ENCODE measurements at regions not wholly inside any gene's neighbourhood (a gene's known extent, or its start where the extent isn't known, plus 50 kb on each side); places are given as distances from the start of the nearest gene placed in this dataset.
A peak's percentile ranks its signal among the peaks of the same experiment; 100 is the strongest.
"Not testable (repeated sequence)": the region's sequence is repeated elsewhere in the genome, so short reads cannot be mapped to it uniquely, and the experiment has no call there.

GRCh38 chr4:26017531-26017930, 103.5 kb downstream of the SMIM20 start:
- Mint-ChIP-seq H3K9me3 (ENCODE audit: unreplicated experiment) (no peaks in the 10 kb centered on the region), H3K27ac (ENCODE audit: unreplicated experiment) (no peak overlapping the region), H3K4me1 (ENCODE audit: unreplicated experiment) (no peaks in the 10 kb centered on the region), H3K27me3 (ENCODE audit: unreplicated experiment) (peaks cover 8% of the 10 kb centered on the region), H3K4me3 (ENCODE audit: unreplicated experiment) (no peak overlapping the region), H3K36me3 (ENCODE audit: low read depth, unreplicated experiment) (no peaks in the 10 kb centered on the region)
- no peak for TF ChIP-seq CTCF (IDR thresholded peaks at IDR 0.05; ENCODE audit: unreplicated experiment)
- DNase-seq (ENCODE audit: low spot score) = no peak

GRCh38 chr4:26017961-26018700, 104.1 kb downstream of the SMIM20 start:
- H3K4me1 Mint-ChIP-seq (ENCODE audit: unreplicated experiment); H3K9me3 Mint-ChIP-seq (ENCODE audit: unreplicated experiment); H3K27me3 Mint-ChIP-seq (ENCODE audit: unreplicated experiment); H3K36me3 Mint-ChIP-seq (ENCODE audit: low read depth, unreplicated experiment); H3K27ac Mint-ChIP-seq (ENCODE audit: unreplicated experiment); DNase-seq (ENCODE audit: low spot score); H3K4me3 Mint-ChIP-seq (ENCODE audit: unreplicated experiment): not testable (repeated sequence)

GRCh38 chr4:26020083-26020668, 106.2 kb downstream of the SMIM20 start:
- Mint-ChIP-seq H3K9me3 (ENCODE audit: unreplicated experiment) (no peaks in the 10 kb centered on the region), H3K36me3 (ENCODE audit: low read depth, unreplicated experiment) (no peaks in the 10 kb centered on the region), H3K27ac (ENCODE audit: unreplicated experiment) (no peak overlapping the region), H3K4me1 (ENCODE audit: unreplicated experiment) (no peaks in the 10 kb centered on the region), H3K4me3 (ENCODE audit: unreplicated experiment) (no peak overlapping the region), H3K27me3 (ENCODE audit: unreplicated experiment) (peaks cover 3% of the 10 kb centered on the region)
- TF ChIP-seq CTCF (IDR thresholded peaks at IDR 0.05; ENCODE audit: unreplicated experiment) = no peak
- no peak for DNase-seq (ENCODE audit: low spot score)

GRCh38 chr4:26020881-26021280, 106.9 kb downstream of the SMIM20 start:
- TF ChIP-seq CTCF (IDR thresholded peaks at IDR 0.05; ENCODE audit: unreplicated experiment) = no peak
- peaks cover 3% of the 10 kb centered on the region for H3K27me3 Mint-ChIP-seq (ENCODE audit: unreplicated experiment)
- DNase-seq (ENCODE audit: low spot score) = no peak
- H3K27ac Mint-ChIP-seq (ENCODE audit: unreplicated experiment) = no peak overlapping the region
- no peaks in the 10 kb centered on the region for H3K4me1 Mint-ChIP-seq (ENCODE audit: unreplicated experiment)
- H3K36me3 Mint-ChIP-seq (ENCODE audit: low read depth, unreplicated experiment) = no peaks in the 10 kb centered on the region
- H3K9me3 Mint-ChIP-seq (ENCODE audit: unreplicated experiment) = no peaks in the 10 kb centered on the region
- no peak overlapping the region for H3K4me3 Mint-ChIP-seq (ENCODE audit: unreplicated experiment)

- H3K27me3 Mint-ChIP-seq (ENCODE audit: unreplicated experiment) = peaks cover 4% of the 10 kb centered on the region
Observed at GRCh38 chr4:26021417-26022345, 107.7 kb downstream of the SMIM20 start.

More at GRCh38 chr4:26021417-26022345, 107.7 kb downstream of the SMIM20 start:
- no peak for TF ChIP-seq CTCF (IDR thresholded peaks at IDR 0.05; ENCODE audit: unreplicated experiment)
- H3K36me3 Mint-ChIP-seq (ENCODE audit: low read depth, unreplicated experiment) = no peaks in the 10 kb centered on the region
- H3K9me3 Mint-ChIP-seq (ENCODE audit: unreplicated experiment) = no peaks in the 10 kb centered on the region
- peak overlapping the region; percentile 21 for H3K27ac Mint-ChIP-seq (ENCODE audit: unreplicated experiment)
- H3K4me3 Mint-ChIP-seq (ENCODE audit: unreplicated experiment) = no peak overlapping the region
- no peaks in the 10 kb centered on the region for H3K4me1 Mint-ChIP-seq (ENCODE audit: unreplicated experiment)
- no peak for DNase-seq (ENCODE audit: low spot score)

Measured in endothelial cell (in vitro differentiated cells).